ENCODE measurements at regions not wholly inside any gene's neighbourhood (a gene's known extent, or its start where the extent isn't known, plus 50 kb on each side); places are given as distances from the start of the nearest gene placed in this dataset.
A peak's percentile ranks its signal among the peaks of the same experiment; 100 is the strongest.

DNA sequence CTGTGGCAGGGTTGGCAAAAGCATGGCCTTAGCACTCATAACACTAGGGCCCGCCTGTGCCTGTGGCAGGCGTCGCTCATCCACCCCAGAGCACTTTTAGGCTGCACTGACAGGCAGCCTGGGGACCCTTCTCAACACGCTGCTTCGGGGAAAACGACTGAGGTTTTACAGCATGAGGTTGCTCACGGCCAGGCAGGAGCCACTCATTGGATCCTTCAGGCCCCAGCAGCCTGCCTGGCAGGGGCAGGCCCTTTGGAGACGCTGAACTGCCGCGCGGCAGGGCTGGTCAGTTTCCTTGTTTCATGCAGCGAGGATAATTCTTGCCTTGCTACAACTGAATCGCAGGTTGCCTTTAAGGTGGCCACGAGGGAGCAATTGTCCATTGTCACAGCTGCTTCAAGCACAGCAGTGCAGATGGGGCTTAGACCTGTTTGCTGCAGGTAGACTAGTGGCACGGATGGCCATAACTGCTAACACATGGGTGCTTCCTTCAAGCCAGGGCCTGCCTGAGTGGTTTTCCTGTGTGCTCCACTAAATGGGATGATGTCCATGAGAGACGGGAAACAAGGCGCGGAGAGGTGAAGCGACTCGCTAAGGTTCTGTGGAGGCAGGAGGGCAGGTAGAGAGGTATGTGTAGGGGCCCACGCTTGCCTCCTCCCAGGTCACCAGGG, 49.9 kb upstream of the HS6ST1 start:
- Histone ChIP-seq H3K9ac (ENCODE audit: low read depth, low read length) (no peak overlapping the region), H3K4me3 (ENCODE audit: low read length) (no peak overlapping the region), H3K4me1 (ENCODE audit: insufficient read depth, low read length) (peaks cover 10% of the 10 kb centered on the region; the same call in 1 of the 2 replicates), H3K36me3 (ENCODE audit: insufficient read depth, low read depth, low read length) (no peaks in the 10 kb centered on the region), H3K27me3 (ENCODE audit: insufficient read depth, low read length) (no peaks in the 10 kb centered on the region), H3K9me3 (ENCODE audit: insufficient read depth, low read depth, low read length) (no peaks in the 10 kb centered on the region), H3K27ac (ENCODE audit: low read length) (no peak overlapping the region)

DNA sequence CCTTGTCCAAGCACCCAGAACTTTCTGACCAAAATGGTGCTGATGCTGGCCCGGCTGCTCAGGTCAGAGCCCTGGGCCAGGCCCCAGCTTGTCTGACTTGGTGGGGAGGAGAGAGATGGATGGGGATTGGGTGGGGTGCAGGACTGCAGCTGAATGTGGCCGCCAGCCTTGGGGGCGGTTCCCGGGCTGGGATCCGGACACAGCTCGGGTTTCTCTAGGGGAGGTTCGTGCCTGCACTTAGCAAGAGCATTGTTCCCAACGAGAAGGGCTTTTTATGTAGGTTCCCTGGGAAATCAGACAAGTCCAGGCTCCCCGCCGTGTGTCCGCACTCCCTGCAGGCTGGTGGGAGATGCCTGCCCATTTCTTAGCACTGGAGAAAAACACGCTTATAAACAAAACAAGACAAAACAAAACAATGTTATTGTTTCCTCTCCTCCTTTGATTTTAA, 50.5 kb upstream of the HS6ST1 start:
- Histone ChIP-seq H3K36me3 (ENCODE audit: insufficient read depth, low read depth, low read length) (no peaks in the 10 kb centered on the region), H3K4me3 (ENCODE audit: low read length) (no peak overlapping the region), H3K9ac (ENCODE audit: low read depth, low read length) (no peak overlapping the region), H3K4me1 (ENCODE audit: insufficient read depth, low read length) (peaks cover 6% of the 10 kb centered on the region; the same call in 1 of the 2 replicates), H3K27me3 (ENCODE audit: insufficient read depth, low read length) (no peaks in the 10 kb centered on the region), H3K9me3 (ENCODE audit: insufficient read depth, low read depth, low read length) (no peaks in the 10 kb centered on the region), H3K27ac (ENCODE audit: low read length) (no peak overlapping the region)

DNA sequence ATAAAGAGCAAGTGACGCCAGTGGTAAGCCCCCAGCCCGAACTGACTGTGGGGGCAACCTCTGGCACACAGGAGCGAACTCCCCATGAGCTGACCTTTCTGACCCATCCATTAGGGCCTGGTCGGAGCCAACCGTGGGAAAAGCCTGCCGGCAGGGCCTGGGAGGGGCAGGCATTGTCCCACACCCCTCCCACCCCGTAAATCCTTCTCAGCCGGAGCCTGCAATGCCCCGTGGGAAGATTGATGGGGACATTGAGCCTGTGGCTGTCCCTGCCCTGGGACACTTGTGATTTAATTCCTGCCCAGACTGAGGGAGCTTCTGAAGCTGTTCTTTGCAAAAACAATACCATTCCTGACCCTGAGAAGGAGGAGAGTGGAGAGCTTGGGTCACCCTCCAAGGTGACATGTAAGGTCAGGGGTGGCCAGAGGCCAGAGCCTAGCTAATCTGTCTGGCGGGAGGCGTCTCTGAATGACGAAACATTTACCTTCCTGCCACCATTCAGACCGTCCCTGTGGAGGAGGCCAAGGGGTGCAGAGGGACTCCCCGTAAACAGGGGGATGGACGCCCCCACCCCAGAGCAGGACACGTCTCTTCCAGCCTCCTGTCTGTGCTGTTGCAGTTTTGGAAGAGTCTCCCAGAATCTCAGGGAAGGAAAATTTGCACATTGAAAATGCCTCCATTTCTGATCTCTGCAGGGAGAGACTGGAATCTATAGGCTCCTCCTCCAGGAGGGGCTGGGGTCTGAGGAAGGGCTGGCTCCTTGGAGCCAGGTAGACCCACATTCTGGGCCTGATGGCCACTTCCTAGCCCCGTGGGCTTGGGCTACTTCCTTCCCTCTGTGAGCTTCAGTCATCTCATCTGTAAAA, 51.2 kb upstream of the HS6ST1 start:
- no peaks in the 10 kb centered on the region for H3K9me3 ChIP-seq (ENCODE audit: insufficient read depth, low read depth, low read length)
- H3K9ac ChIP-seq (ENCODE audit: low read depth, low read length): peak overlapping the region; percentile 3; the same call in 1 of the 2 replicates
- H3K4me3 ChIP-seq (ENCODE audit: low read length): no peak overlapping the region
- H3K27me3 ChIP-seq (ENCODE audit: insufficient read depth, low read length): no peaks in the 10 kb centered on the region
- no peak overlapping the region for H3K27ac ChIP-seq (ENCODE audit: low read length)
- peaks cover 3% of the 10 kb centered on the region; the same call in 1 of the 2 replicates for H3K4me1 ChIP-seq (ENCODE audit: insufficient read depth, low read length)
- no peaks in the 10 kb centered on the region for H3K36me3 ChIP-seq (ENCODE audit: insufficient read depth, low read depth, low read length)

DNA sequence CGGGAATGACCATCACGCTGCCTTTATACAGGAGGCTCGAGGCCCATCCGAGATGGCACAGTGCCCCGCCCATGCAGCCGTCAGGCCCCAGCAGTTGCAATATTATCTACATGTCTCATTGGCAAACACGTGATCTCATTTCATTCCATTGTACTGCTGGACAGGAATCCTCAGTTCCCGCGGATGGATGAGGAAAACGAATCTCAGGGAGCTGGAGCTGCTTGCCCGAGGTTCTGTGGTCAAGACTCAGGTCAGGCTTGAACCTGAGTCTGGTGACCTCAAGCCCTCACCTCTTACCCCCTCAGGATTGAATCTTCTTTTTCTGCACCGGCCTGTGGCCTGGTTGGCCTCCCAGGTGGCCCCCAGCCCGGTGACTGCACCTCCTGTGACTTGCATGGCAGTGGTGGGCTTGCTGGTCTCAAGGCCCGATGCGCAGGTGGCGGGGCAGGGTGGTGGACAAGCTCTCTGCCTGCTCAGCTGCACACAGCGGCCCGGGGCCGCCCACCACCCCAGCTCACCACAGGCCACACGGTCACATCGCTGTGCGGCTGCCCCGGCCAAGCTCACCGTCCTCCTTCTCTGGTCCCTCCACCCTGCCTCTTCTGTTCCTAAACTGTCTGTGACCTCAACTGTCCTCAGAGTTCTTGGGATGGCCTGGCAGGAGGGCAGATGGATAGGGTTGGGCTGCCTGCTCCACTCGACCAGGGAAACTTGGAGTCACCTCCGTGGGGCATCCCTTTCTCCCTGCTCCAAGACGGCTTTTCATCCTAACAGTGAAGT, 52.0 kb upstream of the HS6ST1 start:
- Histone ChIP-seq H3K27ac (ENCODE audit: low read length) (no peak overlapping the region), H3K9me3 (ENCODE audit: insufficient read depth, low read depth, low read length) (no peaks in the 10 kb centered on the region), H3K4me1 (ENCODE audit: insufficient read depth, low read length) (peaks cover 3% of the 10 kb centered on the region; the same call in 1 of the 2 replicates), H3K9ac (ENCODE audit: low read depth, low read length) (no peak overlapping the region), H3K27me3 (ENCODE audit: insufficient read depth, low read length) (no peaks in the 10 kb centered on the region), H3K36me3 (ENCODE audit: insufficient read depth, low read depth, low read length) (no peaks in the 10 kb centered on the region), H3K4me3 (ENCODE audit: low read length) (no peak overlapping the region)

GRCh38 chr2:128371248-128371630, 52.6 kb upstream of the HS6ST1 start:
- H3K4me3 ChIP-seq (ENCODE audit: low read length): no peak overlapping the region
- no peaks in the 10 kb centered on the region for H3K9me3 ChIP-seq (ENCODE audit: insufficient read depth, low read depth, low read length)
- H3K27ac ChIP-seq (ENCODE audit: low read length): no peak overlapping the region
- no peaks in the 10 kb centered on the region for H3K27me3 ChIP-seq (ENCODE audit: insufficient read depth, low read length)
- peaks cover 3% of the 10 kb centered on the region; the same call in 1 of the 2 replicates for H3K4me1 ChIP-seq (ENCODE audit: insufficient read depth, low read length)
- no peaks in the 10 kb centered on the region for H3K36me3 ChIP-seq (ENCODE audit: insufficient read depth, low read depth, low read length)
- H3K9ac ChIP-seq (ENCODE audit: low read depth, low read length): no peak overlapping the region

DNA sequence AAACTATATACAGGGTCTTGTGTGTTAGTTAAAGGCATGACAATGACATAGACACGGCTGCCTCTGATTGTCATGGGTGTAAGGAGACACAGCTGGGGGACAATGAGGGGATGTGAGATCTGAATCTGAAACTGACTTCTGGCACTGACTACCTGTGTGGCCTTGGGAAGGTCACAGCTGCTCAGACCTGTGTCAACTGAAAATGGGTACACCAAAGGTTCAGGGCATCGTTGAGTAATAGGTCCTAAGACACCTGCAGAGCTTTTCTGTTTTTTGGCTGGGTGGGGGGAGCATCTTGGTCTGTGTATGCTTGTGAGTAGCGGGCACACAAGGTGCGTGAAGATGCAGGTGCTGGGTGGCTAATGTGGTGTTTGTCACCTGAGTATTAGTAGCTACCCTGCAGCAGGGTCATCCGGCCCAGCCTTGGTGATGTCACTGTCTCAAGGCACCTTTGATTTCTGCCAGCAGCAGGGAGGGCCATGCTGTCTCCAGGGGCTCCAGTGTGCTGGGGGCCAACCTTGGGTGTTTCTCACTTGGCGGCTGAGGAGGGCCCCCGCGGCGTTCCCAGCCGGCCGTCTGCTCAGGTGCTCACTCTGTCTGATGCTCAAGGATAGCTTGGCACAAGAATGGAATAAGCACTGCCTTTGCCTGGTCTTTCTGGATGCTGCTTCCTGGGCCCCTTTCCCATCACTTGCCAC, 53.1 kb upstream of the HS6ST1 start:
- no peaks in the 10 kb centered on the region for H3K27me3 ChIP-seq (ENCODE audit: insufficient read depth, low read length)
- no peak overlapping the region for H3K4me3 ChIP-seq (ENCODE audit: low read length)
- H3K9ac ChIP-seq (ENCODE audit: low read depth, low read length): no peak overlapping the region
- no peaks in the 10 kb centered on the region for H3K9me3 ChIP-seq (ENCODE audit: insufficient read depth, low read depth, low read length)
- no peaks in the 10 kb centered on the region for H3K36me3 ChIP-seq (ENCODE audit: insufficient read depth, low read depth, low read length)
- H3K4me1 ChIP-seq (ENCODE audit: insufficient read depth, low read length): peaks cover 3% of the 10 kb centered on the region; the same call in 1 of the 2 replicates
- no peak overlapping the region for H3K27ac ChIP-seq (ENCODE audit: low read length)

DNA sequence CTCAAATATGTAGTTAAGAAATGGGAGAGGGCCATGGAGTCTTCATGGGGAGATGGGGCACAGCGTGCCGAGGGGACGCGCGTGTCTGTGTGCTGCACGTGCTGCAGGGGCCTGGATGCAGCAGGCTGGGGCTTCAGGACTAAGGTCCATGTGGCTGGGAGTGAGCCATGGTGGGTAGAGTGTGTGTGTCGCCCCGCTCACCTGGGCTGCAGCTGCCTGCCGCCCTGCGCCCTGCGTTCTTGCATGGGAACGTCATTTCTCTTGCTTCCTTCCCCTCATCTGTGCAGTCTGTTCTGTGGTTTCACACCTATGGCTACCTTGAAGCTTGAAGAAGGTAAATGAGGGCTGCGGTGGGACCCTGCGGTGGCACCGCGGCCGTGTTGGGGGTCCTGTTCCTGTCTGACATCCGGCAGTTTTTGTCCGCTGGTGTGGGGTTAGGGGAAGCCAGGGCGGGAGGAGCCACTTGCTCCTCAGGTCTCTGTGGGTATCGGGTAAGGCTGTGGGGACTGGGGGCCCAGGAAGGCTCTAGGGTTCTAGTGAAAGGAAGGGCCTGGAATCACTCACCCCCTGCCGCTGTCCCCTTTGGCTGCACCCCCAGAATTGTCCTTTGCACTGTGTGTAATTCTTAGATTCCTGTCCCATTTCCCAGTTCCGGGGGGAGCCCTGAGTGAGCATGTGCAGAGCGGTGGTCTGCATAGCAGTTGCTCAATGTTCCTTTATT, 54.1 kb upstream of the HS6ST1 start:
- no peak overlapping the region for H3K4me3 ChIP-seq (ENCODE audit: low read length)
- no peak overlapping the region for H3K9ac ChIP-seq (ENCODE audit: low read depth, low read length)
- H3K27me3 ChIP-seq (ENCODE audit: insufficient read depth, low read length): no peaks in the 10 kb centered on the region

GRCh38 chr2:128373451-128374000, 54.9 kb upstream of the HS6ST1 start:
- Histone ChIP-seq H3K4me3 (ENCODE audit: low read length) (no peak overlapping the region), H3K27ac (ENCODE audit: low read length) (no peak overlapping the region), H3K9ac (ENCODE audit: low read depth, low read length) (no peak overlapping the region), H3K36me3 (ENCODE audit: insufficient read depth, low read depth, low read length) (no peaks in the 10 kb centered on the region), H3K27me3 (ENCODE audit: insufficient read depth, low read length) (no peaks in the 10 kb centered on the region), H3K4me1 (ENCODE audit: insufficient read depth, low read length) (peaks cover 3% of the 10 kb centered on the region; the same call in 1 of the 2 replicates), H3K9me3 (ENCODE audit: insufficient read depth, low read depth, low read length) (no peaks in the 10 kb centered on the region)

More for the DNA sequence above, 54.1 kb upstream of the HS6ST1 start:
- peaks cover 3% of the 10 kb centered on the region; the same call in 1 of the 2 replicates for H3K4me1 ChIP-seq (ENCODE audit: insufficient read depth, low read length)
- no peak overlapping the region for H3K27ac ChIP-seq (ENCODE audit: low read length)
- H3K36me3 ChIP-seq (ENCODE audit: insufficient read depth, low read depth, low read length): no peaks in the 10 kb centered on the region
- no peaks in the 10 kb centered on the region for H3K9me3 ChIP-seq (ENCODE audit: insufficient read depth, low read depth, low read length)

- Histone ChIP-seq H3K4me1 (ENCODE audit: insufficient read depth, low read length) (peaks cover 3% of the 10 kb centered on the region; the same call in 1 of the 2 replicates), H3K27me3 (ENCODE audit: insufficient read depth, low read length) (no peaks in the 10 kb centered on the region), H3K9me3 (ENCODE audit: insufficient read depth, low read depth, low read length) (no peaks in the 10 kb centered on the region), H3K9ac (ENCODE audit: low read depth, low read length) (no peak overlapping the region), H3K27ac (ENCODE audit: low read length) (no peak overlapping the region), H3K4me3 (ENCODE audit: low read length) (no peak overlapping the region), H3K36me3 (ENCODE audit: insufficient read depth, low read depth, low read length) (no peaks in the 10 kb centered on the region)
Observed at GRCh38 chr2:128374001-128374710, 55.5 kb upstream of the HS6ST1 start.
